CD4-positive, alpha-beta T cell treated with Interleukin-12 subunit alpha and Interleukin-12 subunit beta, for 1 hour (primary cell): ENCODE measurements at regions not wholly inside any gene's neighbourhood (a gene's known extent, or its start where the extent isn't known, plus 50 kb on each side); places are given as distances from the start of the nearest gene placed in this dataset.

Experiments
- DNase-seq: peaks from one replicate; pipeline ENCODE4 v3.0.0-alpha.2; 2020

DNA sequence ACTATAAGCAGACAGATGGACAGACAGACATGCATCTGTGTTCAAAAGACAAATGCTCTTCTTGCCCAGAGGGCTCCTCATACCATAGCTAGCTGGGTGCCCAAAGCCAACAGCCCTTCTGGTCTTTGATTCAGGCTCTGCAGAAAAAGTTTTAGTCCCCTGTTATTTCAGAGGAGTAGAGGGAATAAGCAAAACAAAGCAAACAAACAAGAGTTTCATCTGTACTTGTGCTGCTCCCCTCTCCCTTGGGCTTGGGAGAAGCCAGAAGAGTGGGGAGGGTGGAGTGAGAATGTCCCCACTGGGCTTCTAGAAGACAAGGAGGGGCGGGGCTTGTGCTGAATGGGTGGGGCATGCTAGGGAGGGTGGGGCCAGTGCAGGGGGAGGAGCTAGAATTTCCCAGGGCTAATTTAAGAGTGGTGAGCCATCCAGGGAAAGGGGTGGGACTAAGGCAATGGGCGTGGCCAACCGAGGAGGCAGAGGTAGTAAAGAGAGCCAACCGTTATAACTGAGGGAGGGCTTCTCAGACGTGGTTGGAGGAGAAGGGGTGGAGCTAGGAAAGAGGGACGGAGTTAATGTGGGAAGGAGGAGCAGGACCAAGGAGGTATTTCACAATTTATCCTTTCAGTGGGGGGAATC is 101.2 kb upstream of the MGMT start:
- no peak for DNase-seq

DNA sequence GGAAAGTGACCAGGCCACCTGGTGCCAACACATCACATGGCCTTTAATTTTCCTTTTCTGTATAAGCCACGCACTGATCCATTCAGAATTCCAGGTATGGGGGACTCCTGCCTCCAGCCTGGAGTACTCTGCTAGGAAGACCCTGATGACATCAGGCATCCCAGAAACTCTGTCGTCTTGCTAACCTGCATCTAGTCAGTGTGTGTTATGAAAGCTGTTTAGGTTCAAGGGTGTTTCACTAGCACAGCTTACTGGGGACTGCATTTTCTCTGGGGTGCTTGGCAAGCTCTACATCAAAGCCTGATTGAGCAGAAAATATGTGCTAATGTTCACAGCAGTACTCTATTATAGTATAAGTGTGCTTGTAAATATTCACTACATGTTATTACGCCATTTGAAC is 100.6 kb upstream of the MGMT start:
- no peak for DNase-seq

- no peak for DNase-seq
These were observed 97.5 kb upstream of the MGMT start for GRCh38 chr10:129369566-129369965.

- DNase-seq = no peak
These were observed 95.5 kb upstream of the MGMT start for GRCh38 chr10:129371541-129371940.

GRCh38 chr10:129372172-129372571 is 94.9 kb upstream of the MGMT start:
- no peak for DNase-seq

DNA sequence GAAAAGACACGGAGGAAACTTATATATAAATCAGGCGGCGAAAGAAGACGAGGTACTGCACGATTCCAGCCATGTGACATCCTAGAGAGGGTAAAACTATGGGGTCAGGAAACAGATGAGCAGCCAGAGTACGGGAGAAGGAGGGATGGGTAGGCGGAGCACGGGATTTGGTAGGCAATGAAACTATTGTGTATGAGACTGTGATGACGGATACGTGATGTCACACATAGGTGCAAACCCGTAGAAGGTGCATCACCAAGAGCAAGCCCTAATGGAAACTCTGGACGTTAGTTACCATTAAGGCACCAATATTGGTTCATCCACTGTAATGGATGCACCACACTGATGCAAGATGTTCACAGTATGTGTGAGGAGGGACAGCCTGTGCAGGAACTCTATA is 93.8 kb upstream of the MGMT start:
- no peak for DNase-seq

- DNase-seq = no peak
These were observed 93.3 kb upstream of the MGMT start for GRCh38 chr10:129373718-129374117.

DNA sequence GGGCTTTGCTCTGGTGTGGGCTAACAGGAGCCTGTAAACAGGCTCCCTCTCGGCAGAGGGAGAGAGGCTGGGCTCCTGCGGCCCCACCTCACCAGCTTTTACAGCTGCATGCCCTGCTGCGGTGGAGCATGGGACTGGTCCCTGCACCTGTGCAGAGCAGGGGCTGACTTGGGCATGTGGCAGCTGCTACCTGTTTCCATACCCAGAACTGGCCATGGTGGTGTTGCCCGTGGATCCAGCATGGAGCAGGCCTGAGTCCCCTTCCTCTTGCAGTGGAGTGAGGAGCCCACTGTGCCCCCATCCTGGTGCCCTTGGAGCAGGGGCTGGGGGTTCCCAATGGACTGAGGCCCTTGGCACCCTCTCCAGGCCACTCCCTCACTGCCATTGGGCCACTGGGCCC is 91.9 kb upstream of the MGMT start:
- DNase-seq = no peak

GRCh38 chr10:129375912-129376311 is 91.1 kb upstream of the MGMT start:
- DNase-seq = no peak

- DNase-seq = no peak
These were observed 86.8 kb upstream of the MGMT start for GRCh38 chr10:129380279-129380678.

- DNase-seq = no peak
These were observed 85.3 kb upstream of the MGMT start for GRCh38 chr10:129381741-129382140.

DNA sequence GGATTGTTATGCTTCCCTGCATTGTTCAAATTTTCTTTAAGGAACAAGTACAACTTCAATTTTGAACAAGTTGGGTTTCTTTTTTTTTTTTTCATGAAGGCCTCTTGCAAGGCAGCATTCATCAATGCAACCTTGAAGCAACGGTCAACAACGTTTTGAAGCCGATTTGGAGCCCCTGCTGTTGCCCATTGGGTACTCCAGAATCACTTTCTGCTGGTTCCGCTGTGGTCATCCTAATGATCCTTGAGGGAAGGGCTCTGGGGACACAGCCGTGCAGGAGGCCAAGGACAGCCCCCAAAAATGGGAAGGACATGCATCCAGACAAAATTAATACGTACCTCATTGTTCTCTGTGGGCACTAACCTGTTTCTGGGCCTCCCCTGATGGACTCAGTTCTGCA is 84.6 kb upstream of the MGMT start:
- no peak for DNase-seq

GRCh38 chr10:129383651-129384050 is 83.4 kb upstream of the MGMT start:
- DNase-seq = no peak

GRCh38 chr10:129385600-129385999 is 81.4 kb upstream of the MGMT start:
- no peak for DNase-seq

DNA sequence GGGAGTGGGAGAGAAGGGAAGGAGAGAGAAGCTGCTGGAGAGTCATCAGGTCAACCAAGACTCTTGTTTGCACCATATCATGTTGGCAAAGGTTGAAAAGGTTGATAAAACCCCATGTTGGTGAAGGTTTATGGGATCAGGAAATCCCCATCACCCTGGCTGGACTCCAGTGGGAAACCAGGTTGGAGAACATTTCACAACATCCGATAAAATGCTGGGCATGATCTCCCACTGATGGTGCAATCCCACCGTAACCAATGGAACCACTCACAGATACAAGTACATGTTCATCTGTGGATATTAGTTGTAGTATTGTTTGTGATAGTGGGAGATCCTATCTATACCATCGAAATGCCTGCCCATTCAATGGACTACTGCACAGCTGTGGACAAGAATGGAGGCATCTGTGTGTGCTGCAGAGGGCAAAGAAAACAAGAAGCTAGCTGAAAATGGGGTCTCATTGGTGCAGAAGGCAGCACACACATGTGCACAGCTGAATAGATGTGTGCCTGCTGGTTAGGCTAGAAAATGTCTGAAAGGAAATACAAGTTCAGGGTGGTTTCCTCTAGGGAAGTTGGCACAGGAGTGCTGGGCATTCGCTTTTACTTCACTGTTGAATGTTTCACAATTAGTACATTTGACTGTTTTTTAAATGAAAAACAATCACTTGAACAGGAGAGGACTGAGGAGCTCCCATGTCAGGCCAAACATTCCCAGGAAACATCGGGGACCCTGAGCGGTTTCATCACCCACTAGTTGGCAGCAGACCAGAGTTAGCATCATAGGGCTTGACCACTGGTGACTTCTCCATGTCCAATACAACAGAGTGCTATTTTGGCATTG is 80.4 kb upstream of the MGMT start:
- DNase-seq = no peak

GRCh38 chr10:129387258-129387525 is 79.8 kb upstream of the MGMT start:
- no peak for DNase-seq

DNA sequence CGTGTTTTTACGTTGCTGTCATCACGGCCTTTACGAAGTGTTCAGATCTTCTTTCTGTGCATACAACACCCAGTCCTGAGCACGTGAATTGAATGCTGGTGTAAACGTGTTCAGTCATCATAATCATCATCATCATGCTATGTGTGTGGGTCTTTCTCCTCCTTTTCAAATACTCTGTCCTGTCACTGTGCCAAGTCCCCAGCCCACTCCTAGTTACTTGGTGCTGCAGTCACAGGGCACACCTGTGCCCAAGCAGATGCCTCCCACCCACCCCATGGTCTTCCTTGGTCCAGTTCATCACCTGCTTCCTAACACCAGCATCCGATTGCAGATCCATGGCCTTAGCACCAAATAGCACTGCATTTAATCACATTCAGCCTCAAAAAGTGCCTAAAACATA is 78.6 kb upstream of the MGMT start:
- DNase-seq = no peak

GRCh38 chr10:129389194-129389593 is 77.8 kb upstream of the MGMT start:
- DNase-seq = no peak

- DNase-seq = no peak
These were observed 76.9 kb upstream of the MGMT start for GRCh38 chr10:129390147-129390546.

GRCh38 chr10:129390726-129391125 is 76.3 kb upstream of the MGMT start:
- DNase-seq = no peak

- no peak for DNase-seq
These were observed 75.6 kb upstream of the MGMT start for GRCh38 chr10:129391464-129391863.

DNA sequence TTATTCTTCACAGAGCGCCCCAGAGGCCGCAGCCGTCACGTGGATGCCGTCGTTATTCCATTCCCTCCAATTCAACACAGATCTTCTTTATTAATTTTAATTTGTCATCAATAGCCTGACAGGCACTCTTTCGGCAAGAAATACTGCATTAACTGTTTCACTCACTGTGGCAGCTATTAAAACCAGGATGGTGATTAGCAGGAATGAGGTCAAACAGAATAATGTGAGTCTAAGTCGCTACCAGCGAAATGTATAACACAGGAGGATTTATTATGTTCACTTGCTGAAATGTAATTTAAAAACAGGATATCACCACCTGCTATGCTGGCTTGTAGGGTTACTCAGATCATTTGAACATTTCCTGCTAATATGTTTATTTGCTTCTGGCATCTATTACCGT is 74.2 kb upstream of the MGMT start:
- no peak for DNase-seq

DNA sequence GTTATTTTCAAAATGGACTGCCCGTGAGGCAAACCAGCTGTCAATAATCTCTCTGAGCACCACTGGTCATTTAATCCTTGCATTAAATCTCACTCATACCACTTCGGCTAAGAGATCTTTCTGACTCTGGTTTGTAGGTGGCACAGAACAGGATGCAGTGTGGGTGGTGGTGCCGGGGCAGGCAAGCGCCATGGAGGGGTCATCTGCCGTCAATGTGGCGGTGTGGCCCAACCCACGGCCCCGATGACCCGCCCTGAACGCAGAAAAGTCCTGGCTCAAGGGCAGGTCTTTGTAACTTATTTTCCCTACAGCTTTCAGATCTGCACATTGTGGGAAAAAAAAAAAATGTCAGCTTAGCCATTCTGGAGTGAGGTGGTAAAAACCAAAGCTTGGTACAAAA is 73.2 kb upstream of the MGMT start:
- DNase-seq = no peak

DNA sequence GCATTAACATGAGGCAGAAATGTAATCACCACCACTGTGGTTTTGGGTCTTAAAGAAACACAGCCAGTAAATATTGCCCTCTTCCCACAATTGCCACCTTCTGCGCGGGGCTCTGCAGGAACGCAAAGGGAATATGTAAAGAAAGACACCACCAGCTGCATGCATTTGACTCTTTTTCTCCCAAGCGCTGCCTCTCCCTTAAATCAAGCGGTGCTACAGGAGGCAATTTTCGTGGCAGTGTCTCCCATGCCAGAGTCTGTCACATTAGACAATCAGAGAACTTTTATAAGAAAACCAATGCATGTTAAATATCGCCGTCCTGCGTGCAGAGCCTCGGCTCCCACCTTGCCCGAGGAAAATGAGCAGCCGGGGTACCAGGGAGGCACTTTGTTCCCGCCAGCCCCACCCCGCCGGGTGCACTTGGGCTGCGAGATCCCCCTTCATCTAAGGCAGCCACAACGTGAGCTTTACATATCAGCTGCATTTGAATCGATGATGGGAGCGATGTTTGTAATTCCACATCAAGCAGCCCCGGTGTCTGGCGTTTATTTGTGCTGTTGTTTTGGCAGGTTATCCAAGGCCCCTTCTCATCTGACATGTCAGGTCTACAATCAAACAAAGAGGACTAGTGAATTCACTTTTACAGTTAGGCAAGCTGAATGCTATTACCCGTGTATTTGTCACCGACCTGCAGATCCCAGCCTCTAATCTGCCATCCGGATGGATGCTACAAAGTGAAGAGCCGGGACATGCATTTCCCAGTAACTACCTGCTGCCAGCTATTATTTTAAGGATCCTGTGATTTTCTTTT is 72.3 kb upstream of the MGMT start:
- no peak for DNase-seq
